HepG2 (cell line): ENCODE measurements at regions not wholly inside any gene's neighbourhood (a gene's known extent, or its start where the extent isn't known, plus 50 kb on each side); places are given as distances from the start of the nearest gene placed in this dataset.
A peak's percentile ranks its signal among the peaks of the same experiment; 100 is the strongest.

Experiments
- BHLHE40 ChIP-seq: IDR thresholded peaks from 2 replicates; pipeline ENCODE4 v1.6.1; 2011; ENCODE audit warnings: low read length, improper control_type of control experiment
- KMT2B ChIP-seq: IDR thresholded peaks from 2 replicates; pipeline ENCODE4 v1.6.1; 2016; ENCODE audit warnings: missing genetic modification reagents, missing compliant biosample characterization
- MIER3 ChIP-seq: IDR thresholded peaks from 2 replicates; pipeline ENCODE4 v1.6.1; 2016; ENCODE audit warnings: missing compliant biosample characterization, borderline replicate concordance
- MXI1 ChIP-seq: IDR thresholded peaks from 3 replicates; pipeline ENCODE4 v1.6.1; 2012; ENCODE audit warnings: low read depth, low read length, inconsistent platforms, borderline replicate concordance
- SRSF9 ChIP-seq: fragments of 200-400 bp; formaldehyde crosslinking; IDR thresholded peaks from 2 replicates; pipeline ENCODE4 v1.6.1; 2018; ENCODE audit warnings: borderline replicate concordance, mild to moderate bottlenecking, low read depth, low read length; ENCODE audit not compliant: insufficient read depth, poor library complexity, severe bottlenecking
- ZFP90 ChIP-seq: sonication (generic); formaldehyde crosslinking; IDR thresholded peaks from 2 replicates; pipeline ENCODE4 v1.8.0; 2022; ENCODE audit warnings: missing genetic modification reagents, mild to moderate bottlenecking, inconsistent platforms, borderline replicate concordance
- ZFYVE20 ChIP-seq: sonication (generic); formaldehyde crosslinking; IDR thresholded peaks from 2 replicates; pipeline ENCODE4 v1.8.0; 2023; ENCODE audit warnings: low read depth, mild to moderate bottlenecking, moderate library complexity, missing genetic modification reagents, borderline replicate concordance
- ZMAT3 ChIP-seq: sonication (generic); formaldehyde crosslinking; conservative IDR thresholded peaks from 2 replicates; pipeline ENCODE4 v1.7.0; 2021; ENCODE audit warnings: missing genetic modification reagents
- ZNF672 ChIP-seq: sonication (generic); formaldehyde crosslinking; IDR thresholded peaks from 2 replicates; pipeline ENCODE4 v1.8.1; 2022; ENCODE audit warnings: missing genetic modification reagents
- ZNF781 ChIP-seq: sonication (generic); formaldehyde crosslinking; IDR thresholded peaks from 2 replicates; pipeline ENCODE4 v1.5.1; 2020; ENCODE audit warnings: borderline replicate concordance, mild to moderate bottlenecking, missing genetic modification reagents; ENCODE audit errors: not compliant biosample characterization
- TF ChIP-seq, protein P1 (sequence below): sonication (generic); formaldehyde crosslinking; IDR thresholded peaks from 2 replicates; pipeline ENCODE4 v1.4.0; 2020; ENCODE audit warnings: missing genetic modification reagents; ENCODE audit errors: not compliant biosample characterization
- TF ChIP-seq, protein P2 (sequence below): sonication (generic); formaldehyde crosslinking; conservative IDR thresholded peaks from 2 replicates; pipeline ENCODE4 v1.4.0; 2020; ENCODE audit warnings: missing genetic modification reagents
- TF ChIP-seq, protein P3 (sequence below): conservative IDR thresholded peaks from 2 replicates; pipeline ENCODE4 v1.6.1; 2018; ENCODE audit warnings: missing genetic modification reagents
- TF ChIP-seq, protein P4 (sequence below): IDR thresholded peaks from 2 replicates; pipeline ENCODE4 v1.6.1; 2016; ENCODE audit warnings: low read depth, borderline replicate concordance
- TF ChIP-seq, protein P5 (sequence below): sonication (generic); formaldehyde crosslinking; IDR thresholded peaks from 2 replicates; pipeline ENCODE4 v1.4.0; 2020; ENCODE audit warnings: missing genetic modification reagents
- TF ChIP-seq, protein P6 (sequence below): sonication (generic); formaldehyde crosslinking; IDR thresholded peaks from 2 replicates; pipeline ENCODE4 v1.8.1; 2023; ENCODE audit warnings: mild to moderate bottlenecking, inconsistent platforms, moderate library complexity, missing genetic modification reagents, borderline replicate concordance
- TF ChIP-seq, protein P7 (sequence below): sonication (generic); formaldehyde crosslinking; IDR thresholded peaks from 2 replicates; pipeline ENCODE4 v1.9.0; 2022; ENCODE audit warnings: low read depth, missing genetic modification reagents

DNA sequence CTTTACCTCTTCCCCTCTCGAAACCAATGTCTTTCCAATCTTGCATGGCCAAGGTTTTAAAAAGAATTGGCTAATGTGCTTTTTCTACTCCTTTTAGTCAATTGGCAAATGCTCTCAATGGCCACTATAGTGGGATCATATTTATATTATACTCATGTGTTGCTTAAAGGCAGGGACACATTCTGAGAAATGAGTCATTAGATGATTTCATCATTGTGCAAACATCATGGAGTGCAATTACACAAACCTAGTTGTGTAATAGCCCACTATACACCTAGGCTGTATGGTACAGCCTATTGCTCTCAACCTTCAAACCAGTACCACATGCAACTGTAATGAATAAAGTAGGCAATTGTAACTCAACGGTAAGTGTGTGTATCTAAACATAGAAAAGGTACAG, 180.9 kb downstream of the HS3ST3A1 start (continued):
- no peak for TF ChIP-seq SRSF9
- TF ChIP-seq, protein P1, sequence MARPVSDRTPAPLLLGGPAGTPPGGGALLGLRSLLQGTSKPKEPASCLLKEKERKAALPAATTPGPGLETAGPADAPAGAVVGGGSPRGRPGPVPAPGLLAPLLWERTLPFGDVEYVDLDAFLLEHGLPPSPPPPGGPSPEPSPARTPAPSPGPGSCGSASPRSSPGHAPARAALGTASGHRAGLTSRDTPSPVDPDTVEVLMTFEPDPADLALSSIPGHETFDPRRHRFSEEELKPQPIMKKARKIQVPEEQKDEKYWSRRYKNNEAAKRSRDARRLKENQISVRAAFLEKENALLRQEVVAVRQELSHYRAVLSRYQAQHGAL = no peak
- no peak for TF ChIP-seq ZNF781
- TF ChIP-seq ZMAT3 (CRISPR knock-in tag) = no peak
- TF ChIP-seq, protein P2, sequence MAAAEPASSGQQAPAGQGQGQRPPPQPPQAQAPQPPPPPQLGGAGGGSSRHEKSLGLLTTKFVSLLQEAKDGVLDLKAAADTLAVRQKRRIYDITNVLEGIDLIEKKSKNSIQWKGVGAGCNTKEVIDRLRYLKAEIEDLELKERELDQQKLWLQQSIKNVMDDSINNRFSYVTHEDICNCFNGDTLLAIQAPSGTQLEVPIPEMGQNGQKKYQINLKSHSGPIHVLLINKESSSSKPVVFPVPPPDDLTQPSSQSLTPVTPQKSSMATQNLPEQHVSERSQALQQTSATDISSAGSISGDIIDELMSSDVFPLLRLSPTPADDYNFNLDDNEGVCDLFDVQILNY (CRISPR knock-in tag) = no peak
- 0 out of 2 replicates have a peak, but pooled peaks have one; percentile 20 for TF ChIP-seq BHLHE40
- TF ChIP-seq, protein P3, sequence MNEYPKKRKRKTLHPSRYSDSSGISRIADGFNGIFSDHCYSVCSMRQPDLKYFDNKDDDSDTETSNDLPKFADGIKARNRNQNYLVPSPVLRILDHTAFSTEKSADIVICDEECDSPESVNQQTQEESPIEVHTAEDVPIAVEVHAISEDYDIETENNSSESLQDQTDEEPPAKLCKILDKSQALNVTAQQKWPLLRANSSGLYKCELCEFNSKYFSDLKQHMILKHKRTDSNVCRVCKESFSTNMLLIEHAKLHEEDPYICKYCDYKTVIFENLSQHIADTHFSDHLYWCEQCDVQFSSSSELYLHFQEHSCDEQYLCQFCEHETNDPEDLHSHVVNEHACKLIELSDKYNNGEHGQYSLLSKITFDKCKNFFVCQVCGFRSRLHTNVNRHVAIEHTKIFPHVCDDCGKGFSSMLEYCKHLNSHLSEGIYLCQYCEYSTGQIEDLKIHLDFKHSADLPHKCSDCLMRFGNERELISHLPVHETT (CRISPR knock-in tag) = no peak
- TF ChIP-seq ZNF672 (CRISPR knock-in tag) = no peak
- TF ChIP-seq, protein P4, sequence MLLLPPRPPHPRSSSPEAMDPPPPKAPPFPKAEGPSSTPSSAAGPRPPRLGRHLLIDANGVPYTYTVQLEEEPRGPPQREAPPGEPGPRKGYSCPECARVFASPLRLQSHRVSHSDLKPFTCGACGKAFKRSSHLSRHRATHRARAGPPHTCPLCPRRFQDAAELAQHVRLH (CRISPR knock-in tag) = peak; percentile 71; the same call in 1 of the 2 replicates
- TF ChIP-seq, protein P5, sequence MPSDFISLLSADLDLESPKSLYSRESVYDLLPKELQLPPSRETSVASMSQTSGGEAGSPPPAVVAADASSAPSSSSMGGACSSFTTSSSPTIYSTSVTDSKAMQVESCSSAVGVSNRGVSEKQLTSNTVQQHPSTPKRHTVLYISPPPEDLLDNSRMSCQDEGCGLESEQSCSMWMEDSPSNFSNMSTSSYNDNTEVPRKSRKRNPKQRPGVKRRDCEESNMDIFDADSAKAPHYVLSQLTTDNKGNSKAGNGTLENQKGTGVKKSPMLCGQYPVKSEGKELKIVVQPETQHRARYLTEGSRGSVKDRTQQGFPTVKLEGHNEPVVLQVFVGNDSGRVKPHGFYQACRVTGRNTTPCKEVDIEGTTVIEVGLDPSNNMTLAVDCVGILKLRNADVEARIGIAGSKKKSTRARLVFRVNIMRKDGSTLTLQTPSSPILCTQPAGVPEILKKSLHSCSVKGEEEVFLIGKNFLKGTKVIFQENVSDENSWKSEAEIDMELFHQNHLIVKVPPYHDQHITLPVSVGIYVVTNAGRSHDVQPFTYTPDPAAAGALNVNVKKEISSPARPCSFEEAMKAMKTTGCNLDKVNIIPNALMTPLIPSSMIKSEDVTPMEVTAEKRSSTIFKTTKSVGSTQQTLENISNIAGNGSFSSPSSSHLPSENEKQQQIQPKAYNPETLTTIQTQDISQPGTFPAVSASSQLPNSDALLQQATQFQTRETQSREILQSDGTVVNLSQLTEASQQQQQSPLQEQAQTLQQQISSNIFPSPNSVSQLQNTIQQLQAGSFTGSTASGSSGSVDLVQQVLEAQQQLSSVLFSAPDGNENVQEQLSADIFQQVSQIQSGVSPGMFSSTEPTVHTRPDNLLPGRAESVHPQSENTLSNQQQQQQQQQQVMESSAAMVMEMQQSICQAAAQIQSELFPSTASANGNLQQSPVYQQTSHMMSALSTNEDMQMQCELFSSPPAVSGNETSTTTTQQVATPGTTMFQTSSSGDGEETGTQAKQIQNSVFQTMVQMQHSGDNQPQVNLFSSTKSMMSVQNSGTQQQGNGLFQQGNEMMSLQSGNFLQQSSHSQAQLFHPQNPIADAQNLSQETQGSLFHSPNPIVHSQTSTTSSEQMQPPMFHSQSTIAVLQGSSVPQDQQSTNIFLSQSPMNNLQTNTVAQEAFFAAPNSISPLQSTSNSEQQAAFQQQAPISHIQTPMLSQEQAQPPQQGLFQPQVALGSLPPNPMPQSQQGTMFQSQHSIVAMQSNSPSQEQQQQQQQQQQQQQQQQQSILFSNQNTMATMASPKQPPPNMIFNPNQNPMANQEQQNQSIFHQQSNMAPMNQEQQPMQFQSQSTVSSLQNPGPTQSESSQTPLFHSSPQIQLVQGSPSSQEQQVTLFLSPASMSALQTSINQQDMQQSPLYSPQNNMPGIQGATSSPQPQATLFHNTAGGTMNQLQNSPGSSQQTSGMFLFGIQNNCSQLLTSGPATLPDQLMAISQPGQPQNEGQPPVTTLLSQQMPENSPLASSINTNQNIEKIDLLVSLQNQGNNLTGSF (CRISPR knock-in tag) = no peak
- TF ChIP-seq, protein P6, sequence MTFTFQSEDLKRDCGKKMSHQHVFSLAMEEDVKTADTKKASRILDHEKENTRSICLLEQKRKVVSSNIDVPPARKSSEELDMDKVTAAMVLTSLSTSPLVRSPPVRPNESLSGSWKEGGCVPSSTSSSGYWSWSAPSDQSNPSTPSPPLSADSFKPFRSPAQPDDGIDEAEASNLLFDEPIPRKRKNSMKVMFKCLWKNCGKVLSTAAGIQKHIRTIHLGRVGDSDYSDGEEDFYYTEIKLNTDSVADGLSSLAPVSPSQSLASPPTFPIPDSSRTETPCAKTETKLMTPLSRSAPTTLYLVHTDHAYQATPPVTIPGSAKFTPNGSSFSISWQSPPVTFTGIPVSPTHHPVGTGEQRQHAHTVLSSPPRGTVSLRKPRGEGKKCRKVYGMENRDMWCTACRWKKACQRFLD (CRISPR knock-in tag) = no peak
- 0 out of 3 replicates have a peak, but pooled peaks have one; percentile 13 for TF ChIP-seq MXI1
- no peak for TF ChIP-seq ZFYVE20
- no peak for TF ChIP-seq ZFP90 (CRISPR knock-in tag)
- TF ChIP-seq KMT2B = 0 out of 2 replicates have a peak, but pooled peaks have one; percentile 41
- TF ChIP-seq, protein P7, sequence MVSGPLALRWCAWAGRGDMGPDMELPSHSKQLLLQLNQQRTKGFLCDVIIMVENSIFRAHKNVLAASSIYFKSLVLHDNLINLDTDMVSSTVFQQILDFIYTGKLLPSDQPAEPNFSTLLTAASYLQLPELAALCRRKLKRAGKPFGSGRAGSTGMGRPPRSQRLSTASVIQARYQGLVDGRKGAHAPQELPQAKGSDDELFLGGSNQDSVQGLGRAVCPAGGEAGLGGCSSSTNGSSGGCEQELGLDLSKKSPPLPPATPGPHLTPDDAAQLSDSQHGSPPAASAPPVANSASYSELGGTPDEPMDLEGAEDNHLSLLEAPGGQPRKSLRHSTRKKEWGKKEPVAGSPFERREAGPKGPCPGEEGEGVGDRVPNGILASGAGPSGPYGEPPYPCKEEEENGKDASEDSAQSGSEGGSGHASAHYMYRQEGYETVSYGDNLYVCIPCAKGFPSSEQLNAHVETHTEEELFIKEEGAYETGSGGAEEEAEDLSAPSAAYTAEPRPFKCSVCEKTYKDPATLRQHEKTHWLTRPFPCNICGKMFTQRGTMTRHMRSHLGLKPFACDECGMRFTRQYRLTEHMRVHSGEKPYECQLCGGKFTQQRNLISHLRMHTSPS (CRISPR knock-in tag) = no peak
- TF ChIP-seq MIER3 (CRISPR knock-in tag) = peak; percentile 95
